GM18517 (cell line): ENCODE measurements at regions not wholly inside any gene's neighbourhood (a gene's known extent, or its start where the extent isn't known, plus 50 kb on each side); places are given as distances from the start of the nearest gene placed in this dataset.
"Not testable (repeated sequence)": the region's sequence is repeated elsewhere in the genome, so short reads cannot be mapped to it uniquely, and the experiment has no call there.

Source experiments
- ATAC-seq: cut with Tn5 transposase; IDR thresholded peaks from one replicate; pipeline ENCODE4 v1.9.1; 2021; ENCODE audit warnings: mild to moderate bottlenecking, moderate library complexity; ENCODE audit not compliant: unreplicated experiment

- no peak for ATAC-seq
Measured at GRCh38 chr13:22940090-22940710, 240.6 kb upstream of the SGCG start.

GRCh38 chr13:22940736-22941135 lies 240.0 kb upstream of the SGCG start:
- ATAC-seq, result no peak

GRCh38 chr13:22941495-22941894 lies 239.3 kb upstream of the SGCG start:
- ATAC-seq, result not testable (repeated sequence)

GRCh38 chr13:22942831-22943230 lies 237.9 kb upstream of the SGCG start:
- not testable (repeated sequence) for ATAC-seq

- ATAC-seq, result no peak
Measured at GRCh38 chr13:22944378-22944777, 236.4 kb upstream of the SGCG start.

- no peak for ATAC-seq
Measured at GRCh38 chr13:22945321-22946226, 235.2 kb upstream of the SGCG start.

- ATAC-seq, result no peak
Measured at GRCh38 chr13:22948421-22948820, 232.4 kb upstream of the SGCG start.

- ATAC-seq, result not testable (repeated sequence)
Measured at GRCh38 chr13:22952018-22952417, 228.8 kb upstream of the SGCG start.

GRCh38 chr13:22955147-22955546 lies 225.6 kb upstream of the SGCG start:
- not testable (repeated sequence) for ATAC-seq

- ATAC-seq, result not testable (repeated sequence)
Measured at GRCh38 chr13:22956456-22957115, 224.2 kb upstream of the SGCG start.

GRCh38 chr13:22959859-22960258 lies 220.9 kb upstream of the SGCG start:
- ATAC-seq, result not testable (repeated sequence)

GRCh38 chr13:22960827-22961226 lies 220.0 kb upstream of the SGCG start:
- ATAC-seq, result no peak

GRCh38 chr13:22961342-22961741 lies 219.4 kb upstream of the SGCG start:
- not testable (repeated sequence) for ATAC-seq

- no peak for ATAC-seq
Measured at GRCh38 chr13:22961835-22962537, 218.8 kb upstream of the SGCG start.

GRCh38 chr13:22963384-22964053 lies 217.3 kb upstream of the SGCG start:
- not testable (repeated sequence) for ATAC-seq

- ATAC-seq, result no peak
Measured at GRCh38 chr13:22964245-22964966, 216.4 kb upstream of the SGCG start.

GRCh38 chr13:22965011-22965857 lies 215.5 kb upstream of the SGCG start:
- ATAC-seq, result not testable (repeated sequence)

GRCh38 chr13:22965858-22966239 lies 214.9 kb upstream of the SGCG start:
- not testable (repeated sequence) for ATAC-seq

GRCh38 chr13:22966753-22967152 lies 214.0 kb upstream of the SGCG start:
- not testable (repeated sequence) for ATAC-seq
